ENCODE measurements at regions not wholly inside any gene's neighbourhood (a gene's known extent, or its start where the extent isn't known, plus 50 kb on each side); places are given as distances from the start of the nearest gene placed in this dataset.

DNA sequence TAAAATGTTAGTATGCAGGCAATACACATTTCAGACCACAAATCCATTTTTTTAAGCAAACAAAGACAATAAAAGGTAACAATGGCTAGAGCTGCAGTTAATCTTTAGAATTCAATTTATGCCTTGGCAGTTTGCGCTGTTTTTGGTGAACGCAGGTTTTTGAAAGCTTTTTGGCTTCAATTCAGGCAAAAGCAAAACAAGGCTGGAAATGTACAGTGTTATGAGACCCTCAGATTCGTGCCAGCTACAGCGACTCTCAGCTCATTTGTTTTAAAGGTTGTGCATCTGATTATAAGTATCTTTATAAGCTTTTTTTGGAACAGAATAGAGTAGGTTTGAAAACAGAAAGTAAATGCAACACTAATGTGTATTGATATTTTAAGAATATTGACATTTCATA lies 63.6 kb upstream of the SOX1 start:
- no peaks in the 10 kb centered on the region for H3K9me3 Mint-ChIP-seq (ENCODE audit: low read depth, unreplicated experiment)
- H3K4me1 Mint-ChIP-seq (ENCODE audit: low read depth, unreplicated experiment) = no peaks in the 10 kb centered on the region
- H3K27ac Mint-ChIP-seq (ENCODE audit: unreplicated experiment) = no peak overlapping the region
- CTCF ChIA-PET = no interaction called here
- H3K36me3 Mint-ChIP-seq (ENCODE audit: insufficient read depth, unreplicated experiment) = no peaks in the 10 kb centered on the region
- no peaks in the 10 kb centered on the region for H3K27me3 Mint-ChIP-seq (ENCODE audit: unreplicated experiment)
- no peak for DNase-seq
- intact Hi-C loops (cut with micrococcal nuclease; ENCODE audit: unreplicated experiment) = no loop called here
- TF ChIP-seq, protein P1, sequence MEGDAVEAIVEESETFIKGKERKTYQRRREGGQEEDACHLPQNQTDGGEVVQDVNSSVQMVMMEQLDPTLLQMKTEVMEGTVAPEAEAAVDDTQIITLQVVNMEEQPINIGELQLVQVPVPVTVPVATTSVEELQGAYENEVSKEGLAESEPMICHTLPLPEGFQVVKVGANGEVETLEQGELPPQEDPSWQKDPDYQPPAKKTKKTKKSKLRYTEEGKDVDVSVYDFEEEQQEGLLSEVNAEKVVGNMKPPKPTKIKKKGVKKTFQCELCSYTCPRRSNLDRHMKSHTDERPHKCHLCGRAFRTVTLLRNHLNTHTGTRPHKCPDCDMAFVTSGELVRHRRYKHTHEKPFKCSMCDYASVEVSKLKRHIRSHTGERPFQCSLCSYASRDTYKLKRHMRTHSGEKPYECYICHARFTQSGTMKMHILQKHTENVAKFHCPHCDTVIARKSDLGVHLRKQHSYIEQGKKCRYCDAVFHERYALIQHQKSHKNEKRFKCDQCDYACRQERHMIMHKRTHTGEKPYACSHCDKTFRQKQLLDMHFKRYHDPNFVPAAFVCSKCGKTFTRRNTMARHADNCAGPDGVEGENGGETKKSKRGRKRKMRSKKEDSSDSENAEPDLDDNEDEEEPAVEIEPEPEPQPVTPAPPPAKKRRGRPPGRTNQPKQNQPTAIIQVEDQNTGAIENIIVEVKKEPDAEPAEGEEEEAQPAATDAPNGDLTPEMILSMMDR (IDR thresholded peaks at IDR 0.05; ENCODE audit: unreplicated experiment) = no peak
- no TSS peak for BruUV-seq (replicated peaks)
- H3K4me3 Mint-ChIP-seq (ENCODE audit: low read depth, unreplicated experiment) = no peak overlapping the region

DNA sequence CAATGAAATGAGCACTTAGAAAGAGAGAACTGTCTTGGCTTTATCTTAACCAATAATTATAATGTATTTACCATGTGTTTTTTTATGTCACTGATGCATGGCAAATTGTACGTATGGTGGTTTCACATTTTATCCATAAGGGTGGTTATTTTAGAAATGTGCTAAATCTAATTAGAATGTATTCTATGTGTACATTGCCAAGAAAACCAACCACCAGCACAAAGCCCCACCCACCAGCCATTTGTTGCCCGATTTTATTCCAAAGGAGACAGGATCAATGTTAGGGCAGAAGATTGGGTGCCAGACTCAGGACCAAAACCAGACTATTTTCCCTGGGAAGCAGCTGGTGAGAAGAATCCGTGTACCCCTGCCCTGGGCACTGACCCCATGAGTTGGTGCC lies 63.0 kb upstream of the SOX1 start:
- H3K27me3 Mint-ChIP-seq (ENCODE audit: unreplicated experiment) = no peaks in the 10 kb centered on the region

DNA sequence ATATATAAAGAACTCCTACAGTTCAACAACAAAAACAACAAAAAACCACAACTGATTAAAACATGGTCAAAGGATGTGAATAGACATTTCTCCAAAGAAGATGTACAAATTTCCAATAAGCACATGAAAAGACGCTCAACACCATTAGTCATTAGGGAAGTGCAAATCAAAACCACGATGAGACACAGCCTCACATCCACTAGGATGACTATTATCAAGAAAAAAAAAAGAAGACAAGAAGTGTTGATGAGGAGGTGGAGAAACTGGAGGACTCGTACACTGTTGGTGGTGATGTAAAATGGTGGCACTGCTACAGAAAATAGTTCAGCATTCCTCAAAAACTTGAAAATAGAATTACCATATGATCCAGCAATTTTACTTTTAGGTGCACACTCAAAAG lies 61.0 kb upstream of the SOX1 start:
- no peak for DNase-seq
- intact Hi-C loops (cut with micrococcal nuclease; ENCODE audit: unreplicated experiment) = no loop called here
- Mint-ChIP-seq H3K36me3 (ENCODE audit: insufficient read depth, unreplicated experiment) (no peaks in the 10 kb centered on the region), H3K4me3 (ENCODE audit: low read depth, unreplicated experiment) (no peak overlapping the region), H3K4me1 (ENCODE audit: low read depth, unreplicated experiment) (no peaks in the 10 kb centered on the region), H3K9me3 (ENCODE audit: low read depth, unreplicated experiment) (no peaks in the 10 kb centered on the region), H3K27ac (ENCODE audit: unreplicated experiment) (no peak overlapping the region), H3K27me3 (ENCODE audit: unreplicated experiment) (no peaks in the 10 kb centered on the region)
- CTCF ChIA-PET = no interaction called here
- TF ChIP-seq, protein P1 (IDR thresholded peaks at IDR 0.05; ENCODE audit: unreplicated experiment) = no peak
- BruUV-seq (replicated peaks) = no TSS peak

More for the DNA sequence above, 63.0 kb upstream of the SOX1 start:
- Mint-ChIP-seq H3K27ac (ENCODE audit: unreplicated experiment) (no peak overlapping the region), H3K4me3 (ENCODE audit: low read depth, unreplicated experiment) (no peak overlapping the region), H3K4me1 (ENCODE audit: low read depth, unreplicated experiment) (no peaks in the 10 kb centered on the region), H3K9me3 (ENCODE audit: low read depth, unreplicated experiment) (no peaks in the 10 kb centered on the region), H3K36me3 (ENCODE audit: insufficient read depth, unreplicated experiment) (no peaks in the 10 kb centered on the region)
- TF ChIP-seq, protein P1 (IDR thresholded peaks at IDR 0.05; ENCODE audit: unreplicated experiment) = no peak
- BruUV-seq (replicated peaks) = no TSS peak
- CTCF ChIA-PET = no interaction called here
- DNase-seq = no peak
- intact Hi-C loops (cut with micrococcal nuclease; ENCODE audit: unreplicated experiment) = no loop called here

DNA sequence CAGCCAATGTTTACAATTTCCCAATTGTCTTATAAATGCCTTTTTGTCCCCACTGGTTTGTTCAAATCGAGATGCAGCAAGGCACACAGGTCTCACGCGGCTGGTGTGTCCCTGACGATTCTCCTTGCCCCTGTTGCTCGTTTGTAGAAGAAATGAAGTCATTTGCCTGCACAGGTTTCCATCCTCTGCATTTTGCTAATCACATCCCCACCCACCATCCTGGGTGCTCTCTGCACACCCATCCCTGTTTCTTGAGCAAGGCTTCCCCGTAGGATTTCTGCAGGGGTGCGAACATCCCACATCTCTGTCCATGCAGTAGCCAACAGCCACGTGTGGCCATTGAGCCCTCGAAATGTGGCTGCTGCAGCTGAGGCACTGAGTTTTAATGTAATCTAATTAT lies 59.8 kb upstream of the SOX1 start:
- CTCF ChIA-PET = no interaction called here
- Mint-ChIP-seq H3K9me3 (ENCODE audit: low read depth, unreplicated experiment) (no peaks in the 10 kb centered on the region), H3K4me1 (ENCODE audit: low read depth, unreplicated experiment) (no peaks in the 10 kb centered on the region), H3K27me3 (ENCODE audit: unreplicated experiment) (no peaks in the 10 kb centered on the region), H3K27ac (ENCODE audit: unreplicated experiment) (no peak overlapping the region), H3K4me3 (ENCODE audit: low read depth, unreplicated experiment) (no peak overlapping the region), H3K36me3 (ENCODE audit: insufficient read depth, unreplicated experiment) (no peaks in the 10 kb centered on the region)
- no peak for DNase-seq
- intact Hi-C loops (cut with micrococcal nuclease; ENCODE audit: unreplicated experiment) = no loop called here
- TF ChIP-seq, protein P1 (IDR thresholded peaks at IDR 0.05; ENCODE audit: unreplicated experiment) = no peak
- no TSS peak for BruUV-seq (replicated peaks)

DNA sequence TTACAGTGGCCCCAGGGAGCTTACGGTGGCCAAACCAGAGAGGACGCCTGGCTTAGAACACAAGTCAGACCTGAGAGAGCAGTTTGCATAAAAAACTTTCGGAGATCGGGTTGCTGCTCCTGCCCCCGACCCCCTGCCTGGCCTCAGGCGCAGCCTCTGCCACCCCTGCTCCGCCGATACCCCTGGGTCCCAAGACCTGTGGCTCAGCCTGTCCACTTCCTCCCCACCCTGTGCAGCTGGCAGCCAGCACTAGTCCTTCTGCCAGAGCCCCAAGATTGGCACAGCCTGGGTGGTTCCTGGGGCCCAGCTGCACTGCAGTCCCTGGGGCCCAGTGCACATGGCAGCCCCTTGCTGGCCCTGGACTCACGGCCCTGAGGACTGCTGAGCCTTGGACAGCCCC lies 56.2 kb upstream of the SOX1 start:
- no peaks in the 10 kb centered on the region for H3K9me3 Mint-ChIP-seq (ENCODE audit: low read depth, unreplicated experiment)
- no TSS peak for BruUV-seq (replicated peaks)
- no peak overlapping the region for H3K27ac Mint-ChIP-seq (ENCODE audit: unreplicated experiment)
- H3K36me3 Mint-ChIP-seq (ENCODE audit: insufficient read depth, unreplicated experiment) = no peaks in the 10 kb centered on the region
- no peaks in the 10 kb centered on the region for H3K27me3 Mint-ChIP-seq (ENCODE audit: unreplicated experiment)
- H3K4me1 Mint-ChIP-seq (ENCODE audit: low read depth, unreplicated experiment) = no peaks in the 10 kb centered on the region
- intact Hi-C loops (cut with micrococcal nuclease; ENCODE audit: unreplicated experiment) = no loop called here
- DNase-seq = no peak
- TF ChIP-seq, protein P1 (IDR thresholded peaks at IDR 0.05; ENCODE audit: unreplicated experiment) = no peak
- no peak overlapping the region for H3K4me3 Mint-ChIP-seq (ENCODE audit: low read depth, unreplicated experiment)
- CTCF ChIA-PET = no interaction called here

Data from Calu3 (cell line).